GM12878 (cell line): ENCODE measurements at regions not wholly inside any gene's neighbourhood (a gene's known extent, or its start where the extent isn't known, plus 50 kb on each side); places are given as distances from the start of the nearest gene placed in this dataset.

Experiments
- ATAC-seq: fragments of 200-7000 bp; cut with Tn5 transposase; 3 replicates; pipeline ENCODE4 v1.9.1; 2020; ENCODE audit warnings: mild to moderate bottlenecking, moderate library complexity
- BruUV-seq: library from RNA; stranded (reverse); fragments of 400-500 nt; replicated peaks from 2 replicates; lab custom pipeline; 2021; lab: Mats Ljungman, UMichigan
- CTCF ChIA-PET: fragments of 300-600 bp; sonication (Branson Sonifier 250); formaldehyde crosslinking; extraction: SDS; loops from one replicate; lab custom pipeline; 2021; ENCODE audit warnings: inconsistent platforms; lab: Yijun Ruan, JAX
- POLR2A ChIA-PET: fragments of 350-600 bp; formaldehyde crosslinking; extraction: SDS; loops from one replicate; lab custom pipeline; 2021; ENCODE audit warnings: inconsistent platforms; lab: Charles Lee
- RAD21 ChIA-PET: fragments of 300-600 bp; sonication (Branson Sonifier 250); formaldehyde crosslinking; loops from one replicate; lab custom pipeline; 2023; ENCODE audit warnings: antibody characterized with exemption; ENCODE audit not compliant: unreplicated experiment; lab: Charles Lee
- SMC1A ChIA-PET: fragments of 300-600 bp; sonication (Branson Sonifier 250); formaldehyde crosslinking; loops from one replicate; lab custom pipeline; 2023; ENCODE audit not compliant: unreplicated experiment, uncharacterized antibody; lab: Charles Lee
- DNase-seq: peaks from one replicate; pipeline ENCODE4 v3.0.0-alpha.2; 2011; ENCODE audit warnings: low read depth, low spot score
- FAIRE-seq: peaks from 3 replicates; lab custom pipeline; 2011; peaks lifted over from hg19 to GRCh38; lab: Jason Lieb, UNC
- H2AFZ ChIP-seq: 2 replicates; pipeline ENCODE4 v1.6.0; 2011; ENCODE audit warnings: low read depth, low read length, control low read depth; ENCODE audit not compliant: control insufficient read depth
- H3K27ac ChIP-seq: 2 replicates; pipeline ENCODE4 v1.5.1; 2011; ENCODE audit warnings: control low read depth; ENCODE audit not compliant: control insufficient read depth, insufficient read depth
- H3K27me3 ChIP-seq, 2 experiments: replicated peaks in 1 of 2; 2 replicates each; pipeline versions ENCODE4 v1.6.0 to v1.6.1; 2011; ENCODE audit warnings: low read length in 1 of 2; ENCODE audit not compliant: control insufficient read depth in 2 of 2, insufficient read depth in 2 of 2
- H3K36me3 ChIP-seq, 2 experiments: 2 replicates each; pipeline ENCODE4 v1.5.1; 2011; ENCODE audit warnings: low read length in 1 of 2; ENCODE audit not compliant: control insufficient read depth in 2 of 2, insufficient read depth in 2 of 2
- H3K4me1 ChIP-seq: 2 replicates; pipeline ENCODE4 v1.6.1; 2011; ENCODE audit warnings: mild to moderate bottlenecking, low read length, moderate library complexity, mixed read lengths; ENCODE audit not compliant: control insufficient read depth, insufficient read depth
- H3K4me2 ChIP-seq: 2 replicates; pipeline ENCODE4 v1.6.0; 2011; ENCODE audit warnings: control low read depth; ENCODE audit not compliant: control insufficient read depth, insufficient read depth
- H3K4me3 ChIP-seq: fragments of 200-600 bp; sonication (generic); 2 replicates; pipeline ENCODE4 v1.5.1; 2016
- H3K79me2 ChIP-seq: 2 replicates; pipeline ENCODE4 v1.6.0; 2011; ENCODE audit warnings: low read length; ENCODE audit not compliant: control insufficient read depth, insufficient read depth
- H3K9ac ChIP-seq: 2 replicates; pipeline ENCODE4 v1.8.0; 2011; ENCODE audit warnings: low read length, control low read depth, mixed read lengths; ENCODE audit not compliant: control insufficient read depth, insufficient read depth
- H3K9me3 ChIP-seq: replicated peaks from 3 replicates; pipeline ENCODE4 v1.5.1; 2011; ENCODE audit warnings: mild to moderate bottlenecking, low read length; ENCODE audit not compliant: control insufficient read depth, insufficient read depth
- H4K20me1 ChIP-seq: 2 replicates; pipeline ENCODE4 v1.6.0; 2011; ENCODE audit not compliant: control insufficient read depth, insufficient read depth
- CHD2 ChIP-seq: IDR thresholded peaks from 2 replicates; pipeline ENCODE4 v1.6.1; 2011; ENCODE audit warnings: low read depth, low read length, improper control_type of control experiment, borderline replicate concordance
- SMAD5 ChIP-seq: IDR thresholded peaks from 2 replicates; pipeline ENCODE4 v1.6.1; 2016; ENCODE audit warnings: antibody characterized with exemption, low read depth
- ZZZ3 ChIP-seq: IDR thresholded peaks from 2 replicates; pipeline ENCODE4 v1.6.1; 2011; ENCODE audit warnings: low read depth; ENCODE audit not compliant: control insufficient read depth, insufficient read length
- WGBS: methylation state at CpG from one replicate; pipeline ENCODE4 v1.1.6; 2016; ENCODE audit warnings: low lambda C conversion rate; ENCODE audit not compliant: insufficient replicate concordance, insufficient coverage; ENCODE audit errors: missing lambda C conversion rate; 5-methylcytosine and 5-hydroxymethylcytosine counted together
- in situ Hi-C: fragments of 300-500 bp; cut with MboI; formaldehyde crosslinking; loops from 9 replicates; pipeline ENCODE4 v1.14.3; 2018; ENCODE audit warnings: mixed read lengths
- intact Hi-C: fragments of 100-400 bp; cut with micrococcal nuclease; formaldehyde crosslinking; loops from one replicate; pipeline ENCODE4 v1.14.2; 2022; ENCODE audit not compliant: unreplicated experiment
- TF ChIP-seq, protein P1 (sequence below): fragments of 450-650 bp; IDR thresholded peaks from 2 replicates; pipeline ENCODE4 v1.6.1; 2016; ENCODE audit warnings: mild to moderate bottlenecking, moderate library complexity, borderline replicate concordance

DNA sequence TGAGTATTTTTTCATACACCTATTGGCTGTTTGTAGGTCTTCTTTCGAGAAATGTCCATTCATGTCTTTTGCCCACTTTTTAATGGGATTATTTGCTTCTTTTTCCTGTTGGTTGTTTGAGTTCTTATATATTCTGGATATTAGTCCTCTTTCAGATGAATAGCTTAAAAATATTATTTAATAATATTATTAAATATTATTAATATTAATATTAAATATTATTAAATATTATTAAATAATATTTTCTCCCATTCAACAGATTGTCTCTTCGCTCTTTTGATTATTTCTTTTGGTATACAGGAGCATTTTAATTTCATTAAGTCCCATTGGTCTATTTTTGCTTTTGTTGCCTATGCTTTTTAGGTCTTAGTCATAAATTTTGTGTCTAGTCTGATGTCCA lies 361.9 kb downstream of the TSN start:
- ChIA-PET RAD21 (no interaction called here), POLR2A (no interaction called here), SMC1A (no interaction called here), CTCF (no interaction called here)
- FAIRE-seq, result no peak
- Histone ChIP-seq H3K4me1 (no peaks in the 10 kb centered on the region), H3K9me3 (no peaks in the 10 kb centered on the region), H2AFZ (no peak overlapping the region), H3K4me2 (no peak overlapping the region), H3K4me3 (no peak overlapping the region), H3K27me3 (no peaks in the 10 kb centered on the region), H4K20me1 (no peaks in the 10 kb centered on the region), H3K36me3 (no peaks in the 10 kb centered on the region), H3K79me2 (no peaks in the 10 kb centered on the region), H3K9ac (no peak overlapping the region), H3K27ac (no peak overlapping the region)
- WGBS, result 0% methylated on average over 2 of the region's 2 CpGs
- no peak for ATAC-seq
- in situ Hi-C loops, result no loop called here
- intact Hi-C loops, result no loop called here
- TF ChIP-seq SMAD5 (no peak), CHD2 (no peak), ZZZ3 (no peak)
- TF ChIP-seq, protein P1, sequence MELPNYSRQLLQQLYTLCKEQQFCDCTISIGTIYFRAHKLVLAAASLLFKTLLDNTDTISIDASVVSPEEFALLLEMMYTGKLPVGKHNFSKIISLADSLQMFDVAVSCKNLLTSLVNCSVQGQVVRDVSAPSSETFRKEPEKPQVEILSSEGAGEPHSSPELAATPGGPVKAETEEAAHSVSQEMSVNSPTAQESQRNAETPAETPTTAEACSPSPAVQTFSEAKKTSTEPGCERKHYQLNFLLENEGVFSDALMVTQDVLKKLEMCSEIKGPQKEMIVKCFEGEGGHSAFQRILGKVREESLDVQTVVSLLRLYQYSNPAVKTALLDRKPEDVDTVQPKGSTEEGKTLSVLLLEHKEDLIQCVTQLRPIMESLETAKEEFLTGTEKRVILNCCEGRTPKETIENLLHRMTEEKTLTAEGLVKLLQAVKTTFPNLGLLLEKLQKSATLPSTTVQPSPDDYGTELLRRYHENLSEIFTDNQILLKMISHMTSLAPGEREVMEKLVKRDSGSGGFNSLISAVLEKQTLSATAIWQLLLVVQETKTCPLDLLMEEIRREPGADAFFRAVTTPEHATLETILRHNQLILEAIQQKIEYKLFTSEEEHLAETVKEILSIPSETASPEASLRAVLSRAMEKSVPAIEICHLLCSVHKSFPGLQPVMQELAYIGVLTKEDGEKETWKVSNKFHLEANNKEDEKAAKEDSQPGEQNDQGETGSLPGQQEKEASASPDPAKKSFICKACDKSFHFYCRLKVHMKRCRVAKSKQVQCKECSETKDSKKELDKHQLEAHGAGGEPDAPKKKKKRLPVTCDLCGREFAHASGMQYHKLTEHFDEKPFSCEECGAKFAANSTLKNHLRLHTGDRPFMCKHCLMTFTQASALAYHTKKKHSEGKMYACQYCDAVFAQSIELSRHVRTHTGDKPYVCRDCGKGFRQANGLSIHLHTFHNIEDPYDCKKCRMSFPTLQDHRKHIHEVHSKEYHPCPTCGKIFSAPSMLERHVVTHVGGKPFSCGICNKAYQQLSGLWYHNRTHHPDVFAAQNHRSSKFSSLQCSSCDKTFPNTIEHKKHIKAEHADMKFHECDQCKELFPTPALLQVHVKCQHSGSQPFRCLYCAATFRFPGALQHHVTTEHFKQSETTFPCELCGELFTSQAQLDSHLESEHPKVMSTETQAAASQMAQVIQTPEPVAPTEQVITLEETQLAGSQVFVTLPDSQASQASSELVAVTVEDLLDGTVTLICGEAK, result no peak
- DNase-seq, result no peak
- no TSS peak for BruUV-seq
